NCI-H82 treated with DMSO at 0.1 percent for 48 hours (cell line): ENCODE measurements at regions not wholly inside any gene's neighbourhood (a gene's known extent, or its start where the extent isn't known, plus 50 kb on each side); places are given as distances from the start of the nearest gene placed in this dataset.

ENCODE experiments used
- DNase-seq: peaks from one replicate; lab custom pipeline; 2025; ENCODE audit not compliant: unreplicated experiment; lab: John Stamatoyannopoulos, UW

GRCh38 chr1:5254975-5255374, 600.6 kb downstream of the AJAP1 start:
- no peak for DNase-seq

DNA sequence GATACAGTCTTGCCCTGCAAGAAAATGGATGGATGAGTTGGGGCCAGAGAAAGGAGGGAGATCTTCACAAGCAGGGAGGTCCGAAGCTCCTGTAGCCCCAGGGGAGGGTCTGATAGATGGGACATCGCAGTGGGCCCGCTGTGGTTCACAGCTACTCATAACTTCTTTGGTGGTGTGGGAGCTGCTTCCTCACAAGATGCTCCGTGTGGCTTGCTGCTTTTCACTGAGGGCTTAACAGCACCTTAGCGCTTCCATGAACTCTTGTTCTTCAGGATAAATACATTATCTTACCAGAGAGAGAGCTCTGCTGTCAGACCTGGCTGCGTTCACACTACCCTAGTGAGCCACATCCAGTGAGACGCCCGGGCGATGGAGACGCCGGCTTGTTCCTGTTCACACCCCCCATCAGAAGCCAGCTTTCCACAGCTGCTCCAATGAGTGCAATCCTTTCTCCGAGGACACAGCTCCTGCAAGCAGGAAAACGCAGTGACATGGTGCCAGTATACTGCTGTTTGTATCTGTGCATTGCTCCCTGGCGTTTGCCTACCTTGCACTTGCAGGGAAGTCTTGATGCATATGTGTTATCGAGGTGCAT, 599.8 kb downstream of the AJAP1 start:
- DNase-seq, result no peak

DNA sequence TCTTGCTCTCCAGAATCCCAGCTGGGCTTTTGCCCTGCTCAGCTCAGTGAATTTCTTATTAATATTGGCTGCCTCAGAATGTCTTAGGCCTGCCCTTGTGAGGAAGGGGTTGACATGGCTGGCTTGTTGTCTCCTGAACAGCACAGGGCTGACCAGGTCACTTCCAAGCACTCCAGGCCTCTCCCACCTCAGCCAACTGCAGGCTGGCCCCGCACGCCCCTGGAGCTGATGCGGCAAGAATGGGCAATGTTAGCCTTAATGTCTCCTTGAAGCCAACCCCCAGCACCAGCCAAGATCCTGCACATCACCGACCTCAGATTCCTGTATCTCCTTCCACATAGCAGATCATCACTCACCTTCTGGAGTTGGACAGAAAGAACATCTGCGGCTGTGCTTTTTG, 598.6 kb downstream of the AJAP1 start:
- DNase-seq, result no peak

DNA sequence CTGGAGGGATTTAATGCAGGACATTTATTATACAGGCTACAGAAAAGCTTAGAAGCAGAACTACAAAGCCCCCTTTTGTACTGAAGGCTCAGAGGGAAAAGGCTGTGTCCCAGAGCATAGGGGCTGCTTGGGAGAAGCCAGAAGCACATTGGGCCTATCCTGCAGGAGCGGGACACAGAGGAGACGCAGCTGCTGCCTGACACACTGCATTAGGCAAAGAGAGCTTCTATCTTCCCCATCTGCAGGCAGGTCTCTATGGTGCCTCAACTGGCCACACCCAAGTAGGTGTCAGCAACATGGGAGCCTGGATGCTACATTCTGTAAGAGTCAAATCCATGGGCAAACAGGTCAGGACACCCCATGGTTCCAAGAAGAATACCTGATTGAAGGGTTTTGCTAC, 595.9 kb downstream of the AJAP1 start:
- no peak for DNase-seq

DNA sequence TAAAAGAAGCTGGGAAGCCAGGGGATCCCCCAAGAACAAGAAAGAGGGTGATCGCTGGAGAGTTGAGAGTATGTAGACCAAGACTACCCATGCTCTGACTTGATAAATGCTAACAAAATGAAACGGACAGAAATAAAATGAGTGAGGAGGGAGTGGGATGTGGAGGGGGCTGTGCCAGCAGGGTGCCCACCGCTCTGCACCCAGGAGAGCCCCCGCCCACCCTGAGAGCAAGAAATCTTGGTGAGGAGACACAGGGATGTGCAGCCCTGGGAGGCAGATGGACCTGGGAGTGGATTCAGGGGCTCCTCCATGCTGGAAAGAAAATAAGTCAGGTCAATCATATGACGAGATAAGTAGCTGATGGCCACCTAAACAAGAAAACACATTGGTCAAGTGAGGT, 590.9 kb downstream of the AJAP1 start:
- no peak for DNase-seq

DNA sequence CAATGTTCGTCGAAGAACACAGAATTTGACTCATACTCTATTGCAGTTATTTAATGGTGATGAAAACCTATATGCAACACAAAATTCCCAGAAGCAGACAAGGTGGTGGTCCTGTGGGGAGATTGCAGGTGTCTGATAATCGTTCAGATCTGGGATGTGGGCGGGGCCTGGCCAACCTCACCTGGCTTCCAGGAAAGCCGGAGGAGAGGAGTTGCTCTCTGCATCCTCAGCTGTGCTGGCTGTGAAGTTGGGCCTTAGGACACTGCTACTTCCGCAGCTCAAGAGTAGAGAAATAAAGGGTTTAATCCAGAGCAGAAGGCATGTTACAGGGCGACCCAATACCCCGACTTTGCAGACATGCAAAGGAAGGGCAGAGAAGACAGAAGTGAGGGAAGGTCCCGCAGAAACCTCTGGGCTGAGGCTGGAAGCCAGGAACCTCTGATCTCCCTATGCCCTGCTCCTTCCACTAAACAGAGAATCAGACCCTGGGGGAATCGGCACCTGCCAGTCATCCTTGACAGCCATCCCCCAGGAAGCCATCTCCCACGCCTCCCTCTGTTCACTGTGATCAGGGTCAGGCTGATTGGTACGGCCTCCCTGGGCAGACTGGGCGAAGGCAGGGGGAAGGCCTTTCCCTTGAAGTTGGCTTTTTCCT, 590.3 kb downstream of the AJAP1 start:
- DNase-seq, result no peak

GRCh38 chr1:5242850-5243249, 588.4 kb downstream of the AJAP1 start:
- DNase-seq, result no peak

- DNase-seq, result no peak
Observed at GRCh38 chr1:5239911-5240310, 585.5 kb downstream of the AJAP1 start.

DNA sequence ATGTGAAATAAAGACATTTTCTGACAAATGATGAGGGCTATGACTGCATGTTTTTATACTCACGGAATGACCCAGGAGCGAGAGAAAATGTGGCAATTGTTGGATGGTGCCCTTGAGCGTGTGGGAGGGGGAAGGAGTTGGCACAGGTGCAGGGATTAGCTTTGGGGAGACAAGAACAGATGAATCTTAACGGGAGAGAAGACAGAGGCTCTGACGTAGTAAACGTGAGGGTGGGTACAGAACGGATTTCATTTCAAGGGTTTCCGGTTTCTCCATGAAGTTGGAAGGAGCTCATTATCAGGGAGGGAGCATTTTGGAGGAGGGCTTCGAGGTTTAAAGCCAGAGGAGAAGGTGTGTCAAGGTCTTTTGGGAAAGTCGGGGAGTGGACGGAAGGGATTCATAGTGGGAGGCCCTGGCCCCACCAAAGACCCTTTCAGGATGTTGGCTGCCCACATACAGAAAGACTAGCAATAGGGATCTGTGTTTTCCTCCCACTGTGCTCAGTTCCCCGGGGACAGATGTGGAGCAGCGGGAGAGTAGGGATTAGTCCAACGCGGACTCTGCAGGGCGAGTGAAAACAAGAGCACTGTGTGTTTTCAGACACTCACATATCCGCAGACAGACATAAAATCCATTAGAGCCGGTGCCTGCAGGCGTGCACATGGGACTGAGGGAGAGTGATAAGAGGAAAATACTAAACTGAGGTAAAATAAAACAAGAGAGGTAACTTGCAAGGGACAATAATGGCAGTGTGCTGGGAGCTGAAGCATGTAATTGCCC, 584.1 kb downstream of the AJAP1 start:
- DNase-seq, result peak; percentile 6

DNA sequence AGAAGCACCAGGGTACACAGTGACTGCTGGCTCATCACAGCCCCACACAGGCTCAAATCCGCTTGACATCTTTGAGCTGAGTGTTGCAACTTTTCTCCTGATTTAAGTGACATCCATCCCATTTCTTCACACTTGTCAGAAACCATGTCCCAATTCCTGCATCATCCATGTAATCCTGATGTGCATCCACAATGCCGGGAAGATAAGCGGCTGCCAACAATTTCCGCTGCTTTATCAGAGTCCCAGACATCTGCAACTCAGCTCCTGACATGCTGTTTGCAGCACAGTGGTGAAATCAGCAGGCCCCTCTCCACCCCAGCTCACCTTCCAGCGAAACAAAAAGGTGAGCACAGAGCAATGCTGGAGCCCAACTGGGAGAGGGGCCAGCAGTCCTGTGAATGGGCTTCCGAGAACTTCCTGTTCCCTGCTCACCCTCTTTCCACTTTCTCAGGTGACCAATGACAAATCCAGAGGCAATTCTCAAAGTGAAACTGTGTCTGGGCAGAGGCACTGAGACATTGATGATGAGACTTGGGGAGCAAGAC, 581.0 kb downstream of the AJAP1 start:
- no peak for DNase-seq

GRCh38 chr1:5232537-5232936, 578.1 kb downstream of the AJAP1 start:
- no peak for DNase-seq

GRCh38 chr1:5231541-5232315, 577.3 kb downstream of the AJAP1 start:
- no peak for DNase-seq

- no peak for DNase-seq
Observed at GRCh38 chr1:5227114-5227513, 572.7 kb downstream of the AJAP1 start.

GRCh38 chr1:5225707-5226704, 571.6 kb downstream of the AJAP1 start:
- peak; percentile 66 for DNase-seq

DNA sequence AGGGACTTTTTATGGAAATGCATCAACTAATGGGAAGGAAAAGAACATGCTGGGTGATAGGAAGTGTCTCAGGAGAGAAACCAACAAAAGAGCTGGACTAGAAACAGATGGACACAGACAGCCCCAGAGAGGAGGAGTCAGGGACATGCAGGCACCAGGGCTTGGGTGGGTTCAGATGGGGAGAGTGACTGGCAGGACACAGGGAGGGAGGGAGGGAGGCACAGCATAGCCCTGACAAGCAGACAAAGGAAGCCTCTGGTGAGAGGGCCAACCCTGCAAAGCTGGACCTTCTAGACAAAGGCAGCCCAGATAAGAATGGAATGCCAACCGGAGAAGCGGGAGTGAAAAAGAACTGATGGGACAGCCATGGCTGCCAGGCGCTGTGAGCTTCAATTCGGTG, 568.8 kb downstream of the AJAP1 start:
- DNase-seq, result no peak

DNA sequence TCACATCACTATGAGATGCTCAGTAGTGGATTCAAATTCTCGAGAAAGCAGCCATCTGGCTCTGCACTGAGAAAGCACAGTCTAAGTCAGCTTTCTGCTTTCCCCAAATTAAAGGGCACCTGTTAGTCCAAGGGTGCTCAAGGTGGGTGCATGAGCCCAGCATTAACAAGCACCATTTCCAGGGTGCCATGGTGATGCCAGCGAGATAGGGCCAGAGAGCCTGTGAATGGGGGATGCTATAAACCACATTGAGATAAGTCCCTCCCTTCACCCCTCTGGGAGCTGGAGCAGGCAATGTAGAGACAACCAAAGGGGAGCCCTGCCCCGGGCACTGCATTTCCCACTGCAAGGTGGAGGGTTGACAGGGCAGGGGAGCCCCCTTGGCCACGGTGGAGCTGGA, 568.2 kb downstream of the AJAP1 start:
- DNase-seq, result no peak

DNA sequence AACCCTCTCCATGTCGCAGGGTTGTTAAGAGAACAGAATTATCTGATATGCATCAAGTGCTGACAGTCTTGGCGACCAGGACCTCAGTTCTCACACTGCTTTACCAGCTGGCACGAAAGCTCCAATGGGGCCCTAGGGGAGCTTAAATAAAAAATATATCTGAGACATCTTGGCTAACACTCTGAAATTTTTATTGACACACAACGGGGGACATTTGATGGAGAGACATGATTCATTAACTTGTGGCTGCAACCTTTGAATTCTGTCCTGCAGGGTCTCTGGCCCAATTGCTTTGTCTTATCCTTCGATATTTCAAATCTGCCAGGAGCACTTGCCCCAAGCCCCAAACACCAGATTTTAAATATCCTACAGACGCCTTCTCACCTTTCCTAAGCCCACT, 567.0 kb downstream of the AJAP1 start:
- no peak for DNase-seq

- no peak for DNase-seq
Observed at GRCh38 chr1:5220821-5221220, 566.4 kb downstream of the AJAP1 start.

DNA sequence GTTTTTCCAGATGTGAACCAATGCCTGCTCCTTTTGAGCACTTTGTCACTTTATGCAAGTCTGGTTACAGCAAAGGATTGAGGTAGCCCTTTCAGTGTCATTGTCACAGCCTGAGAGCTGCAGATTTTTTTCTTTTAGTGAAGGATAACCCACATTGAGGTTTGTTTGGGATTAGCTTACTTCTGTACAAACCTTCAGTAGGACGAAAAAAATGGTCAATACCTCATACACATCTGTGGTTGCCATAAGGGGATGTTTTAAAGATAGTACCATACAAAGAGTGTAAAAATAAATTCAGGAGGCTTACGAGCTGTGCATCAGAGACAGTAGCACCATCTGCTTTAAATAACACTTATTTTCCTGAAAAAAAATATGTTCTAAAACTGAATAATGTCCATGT, 566.0 kb downstream of the AJAP1 start:
- DNase-seq, result no peak

- DNase-seq, result no peak
Observed at GRCh38 chr1:5200006-5200405, 545.6 kb downstream of the AJAP1 start.
